H9 (cell line): ENCODE measurements at regions not wholly inside any gene's neighbourhood (a gene's known extent, or its start where the extent isn't known, plus 50 kb on each side); places are given as distances from the start of the nearest gene placed in this dataset.

Experiments used
- DNase-seq: peaks from one replicate; pipeline ENCODE4 v3.0.0-alpha.2; 2017
- H2AFZ ChIP-seq: one replicate; pipeline ENCODE4 v1.6.1; 2013; ENCODE audit warnings: mild to moderate bottlenecking, low read length, control low read depth, moderate library complexity
- H2AK5ac ChIP-seq: 2 replicates; pipeline ENCODE4 v1.6.1; 2013; ENCODE audit warnings: low read length, control low read depth, mixed read lengths; ENCODE audit not compliant: insufficient read length
- H2BK120ac ChIP-seq: one replicate; pipeline ENCODE4 v1.6.1; 2013; ENCODE audit warnings: low read depth, mild to moderate bottlenecking, low read length, control low read depth, inconsistent platforms; ENCODE audit not compliant: poor library complexity, severe bottlenecking
- H2BK12ac ChIP-seq: 2 replicates; pipeline ENCODE4 v1.6.1; 2013; ENCODE audit warnings: low read length, control low read depth, mixed read lengths, low read depth; ENCODE audit not compliant: insufficient read length
- H2BK15ac ChIP-seq: 2 replicates; pipeline ENCODE4 v1.6.1; 2013; ENCODE audit warnings: low read depth, low read length, control low read depth
- H2BK20ac ChIP-seq: one replicate; pipeline ENCODE4 v1.6.1; 2013; ENCODE audit warnings: low read depth, mild to moderate bottlenecking, low read length, control low read depth, inconsistent platforms; ENCODE audit not compliant: poor library complexity, severe bottlenecking
- H2BK5ac ChIP-seq: 2 replicates; pipeline ENCODE4 v1.6.1; 2013; ENCODE audit warnings: low read length, control low read depth, mixed read lengths; ENCODE audit not compliant: insufficient read length
- H3K14ac ChIP-seq: 2 replicates; pipeline ENCODE4 v1.6.1; 2013; ENCODE audit warnings: low read length, control low read depth; ENCODE audit not compliant: insufficient read depth
- H3K18ac ChIP-seq: 2 replicates; pipeline ENCODE4 v1.6.1; 2013; ENCODE audit warnings: low read depth, mild to moderate bottlenecking, mixed read lengths, low read length, control low read depth; ENCODE audit not compliant: insufficient read length
- H3K23ac ChIP-seq: 2 replicates; pipeline ENCODE4 v1.6.1; 2013; ENCODE audit warnings: low read length, control low read depth, mixed read lengths, low read depth; ENCODE audit not compliant: insufficient read length
- H3K23me2 ChIP-seq: 2 replicates; pipeline ENCODE4 v1.6.1; 2013; ENCODE audit warnings: low read depth, mild to moderate bottlenecking, mixed read lengths, low read length, control low read depth; ENCODE audit not compliant: insufficient read length, poor library complexity, severe bottlenecking
- H3K27ac ChIP-seq: 2 replicates; pipeline ENCODE4 v1.5.1; 2013; ENCODE audit warnings: low read length, control low read depth, mixed read lengths, low read depth; ENCODE audit not compliant: insufficient read length
- H3K27me3 ChIP-seq: 2 replicates; pipeline ENCODE4 v1.6.1; 2013; ENCODE audit warnings: low read length, control low read depth, inconsistent platforms; ENCODE audit not compliant: insufficient read depth
- H3K4ac ChIP-seq: 2 replicates; pipeline ENCODE4 v1.6.1; 2013; ENCODE audit warnings: low read depth, mild to moderate bottlenecking, control low read depth, inconsistent platforms, low read length, moderate library complexity
- H3K4me1 ChIP-seq: 2 replicates; pipeline ENCODE4 v1.6.1; 2013; ENCODE audit warnings: low read length, control low read depth, inconsistent platforms; ENCODE audit not compliant: insufficient read depth
- H3K4me2 ChIP-seq: 2 replicates; pipeline ENCODE4 v1.6.1; 2013; ENCODE audit warnings: low read length, control low read depth, mixed read lengths; ENCODE audit not compliant: insufficient read length, insufficient read depth
- H3K56ac ChIP-seq: 2 replicates; pipeline ENCODE4 v1.6.1; 2013; ENCODE audit warnings: low read depth, mild to moderate bottlenecking, mixed read lengths, low read length, control low read depth; ENCODE audit not compliant: insufficient read length
- H3K79me1 ChIP-seq: 2 replicates; pipeline ENCODE4 v1.6.1; 2013; ENCODE audit warnings: low read depth, mild to moderate bottlenecking, moderate library complexity, low read length, control low read depth, inconsistent platforms; ENCODE audit not compliant: insufficient read depth, poor library complexity, severe bottlenecking
- H3K79me2 ChIP-seq: 2 replicates; pipeline ENCODE4 v1.6.1; 2013; ENCODE audit warnings: low read length, control low read depth, inconsistent platforms; ENCODE audit not compliant: insufficient read depth
- H3K9ac ChIP-seq: 2 replicates; pipeline ENCODE4 v1.6.1; 2013; ENCODE audit warnings: low read length, control low read depth, mixed read lengths; ENCODE audit not compliant: insufficient read length; ENCODE audit errors: extremely low read depth
- H3K9me3 ChIP-seq: one replicate; pipeline ENCODE4 v1.6.1; 2013; ENCODE audit warnings: low read depth, low read length, inconsistent platforms; ENCODE audit not compliant: control insufficient read depth
- H3T11ph ChIP-seq: one replicate; pipeline ENCODE4 v1.6.1; 2013; ENCODE audit warnings: mild to moderate bottlenecking, low read length, control low read depth, inconsistent platforms
- H4K20me1 ChIP-seq: one replicate; pipeline ENCODE4 v1.6.1; 2013; ENCODE audit not compliant: control insufficient read depth, insufficient read length, insufficient read depth
- H4K5ac ChIP-seq: 2 replicates; pipeline ENCODE4 v1.6.1; 2013; ENCODE audit warnings: low read depth, mild to moderate bottlenecking, mixed read lengths, low read length, control low read depth; ENCODE audit not compliant: insufficient read length
- H4K8ac ChIP-seq: replicated peaks from 2 replicates; pipeline ENCODE4 v1.6.1; 2013; ENCODE audit warnings: low read length, control low read depth, mixed read lengths, low read depth; ENCODE audit not compliant: insufficient read length
- H4K91ac ChIP-seq: 2 replicates; pipeline ENCODE4 v1.6.1; 2013; ENCODE audit warnings: low read depth, mild to moderate bottlenecking, moderate library complexity, mixed read lengths, low read length, control low read depth; ENCODE audit not compliant: insufficient read length
- H3K27ac Mint-ChIP-seq, 3 experiments: 2 replicates in 2 of 3; 3 replicates in 1 of 3; pipeline ENCODE4 v1.8.0; 2020 to 2021; ENCODE audit warnings: mixed read lengths in 3 of 3, mild to moderate bottlenecking in 1 of 3, moderate library complexity in 1 of 3
- H3K27me3 Mint-ChIP-seq: 2 replicates; pipeline ENCODE4 v1.8.0; 2021; ENCODE audit warnings: low read depth, mild to moderate bottlenecking, moderate library complexity, mixed read lengths
- H3K36me3 Mint-ChIP-seq, 3 experiments: 2 replicates in 2 of 3; 3 replicates in 1 of 3; pipeline ENCODE4 v1.8.0; 2020 to 2021; ENCODE audit warnings: low read depth in 3 of 3, mixed read lengths in 3 of 3; ENCODE audit not compliant: insufficient read depth in 1 of 3
- H3K4me1 Mint-ChIP-seq, 2 experiments: 2 replicates each; pipeline ENCODE4 v1.8.0; 2020; ENCODE audit warnings: mixed read lengths in 2 of 2
- H3K4me3 Mint-ChIP-seq, 2 experiments: 2 replicates in 1 of 2; 3 replicates in 1 of 2; pipeline ENCODE4 v1.8.0; 2020 to 2021; ENCODE audit warnings: mild to moderate bottlenecking in 2 of 2, mixed read lengths in 2 of 2, moderate library complexity in 1 of 2
- H3K9me3 Mint-ChIP-seq, 2 experiments: 2 replicates in 1 of 2; 3 replicates in 1 of 2; pipeline ENCODE4 v1.8.0; 2020; ENCODE audit warnings: mild to moderate bottlenecking in 2 of 2, mixed read lengths in 2 of 2, moderate library complexity in 1 of 2
- WGBS: extraction: QIAGEN DNeasy Blood & Tissue Kit; methylation state at CpG from one replicate; pipeline ENCODE4 v1.1.7; 2013; ENCODE audit warnings: missing lambda C conversion rate, low lambda C conversion rate, mixed read lengths; ENCODE audit not compliant: insufficient read length; ENCODE audit errors: extremely low coverage; 5-methylcytosine and 5-hydroxymethylcytosine counted together
- TF ChIP-seq, protein P1 (sequence below): fragments of 200-600 bp; sonication (generic); conservative IDR thresholded peaks from 3 replicates; pipeline ENCODE4 v1.8.0; 2021; ENCODE audit warnings: antibody characterized with exemption, mild to moderate bottlenecking

- Mint-ChIP-seq H3K9me3 (peaks cover 2 to 4% of the 10 kb centered on the region in 2 experiments; a peak in 2 of 5 replicates), H3K27me3 (no peaks in the 10 kb centered on the region), H3K36me3 (no peaks in the 10 kb centered on the region; a peak in 2 of 7 replicates), H3K4me3 (no peak overlapping the region), H3K4me1 (peaks cover 5 to 7% of the 10 kb centered on the region in 2 experiments), H3K27ac (no peak overlapping the region; a peak in 1 of 7 replicates)
- TF ChIP-seq, protein P1, sequence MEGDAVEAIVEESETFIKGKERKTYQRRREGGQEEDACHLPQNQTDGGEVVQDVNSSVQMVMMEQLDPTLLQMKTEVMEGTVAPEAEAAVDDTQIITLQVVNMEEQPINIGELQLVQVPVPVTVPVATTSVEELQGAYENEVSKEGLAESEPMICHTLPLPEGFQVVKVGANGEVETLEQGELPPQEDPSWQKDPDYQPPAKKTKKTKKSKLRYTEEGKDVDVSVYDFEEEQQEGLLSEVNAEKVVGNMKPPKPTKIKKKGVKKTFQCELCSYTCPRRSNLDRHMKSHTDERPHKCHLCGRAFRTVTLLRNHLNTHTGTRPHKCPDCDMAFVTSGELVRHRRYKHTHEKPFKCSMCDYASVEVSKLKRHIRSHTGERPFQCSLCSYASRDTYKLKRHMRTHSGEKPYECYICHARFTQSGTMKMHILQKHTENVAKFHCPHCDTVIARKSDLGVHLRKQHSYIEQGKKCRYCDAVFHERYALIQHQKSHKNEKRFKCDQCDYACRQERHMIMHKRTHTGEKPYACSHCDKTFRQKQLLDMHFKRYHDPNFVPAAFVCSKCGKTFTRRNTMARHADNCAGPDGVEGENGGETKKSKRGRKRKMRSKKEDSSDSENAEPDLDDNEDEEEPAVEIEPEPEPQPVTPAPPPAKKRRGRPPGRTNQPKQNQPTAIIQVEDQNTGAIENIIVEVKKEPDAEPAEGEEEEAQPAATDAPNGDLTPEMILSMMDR = no peak
- Histone ChIP-seq H3K4me2 (no peak overlapping the region), H2AK5ac (no peak overlapping the region), H4K20me1 (no peaks in the 10 kb centered on the region), H3K79me2 (no peaks in the 10 kb centered on the region), H2BK15ac (no peak overlapping the region), H2BK20ac (no peak overlapping the region), H2BK120ac (no peak overlapping the region), H3K23ac (no peak overlapping the region), H3K4ac (no peak overlapping the region), H4K91ac (no peak overlapping the region), H3K23me2 (no peaks in the 10 kb centered on the region), H3K27me3 (no peaks in the 10 kb centered on the region), H3K4me1 (no peaks in the 10 kb centered on the region), H3K14ac (no peak overlapping the region), H3T11ph (no peak overlapping the region), H3K18ac (no peak overlapping the region), H3K56ac (no peak overlapping the region), H2BK5ac (no peak overlapping the region), H3K9ac (no peak overlapping the region), H4K5ac (no peak overlapping the region), H3K27ac (no peak overlapping the region), H2BK12ac (no peak overlapping the region), H3K79me1 (no peaks in the 10 kb centered on the region), H3K9me3 (no peaks in the 10 kb centered on the region), H2AFZ (no peak overlapping the region), H4K8ac (no peak overlapping the region)
- no peak for DNase-seq
- no CpG with 5 or more reads among the region's 3 CpGs for WGBS
Measured at GRCh38 chr3:182465301-182466185, 327.8 kb upstream of the ATP11B start.
